ENCODE measurements at regions not wholly inside any gene's neighbourhood (a gene's known extent, or its start where the extent isn't known, plus 50 kb on each side); places are given as distances from the start of the nearest gene placed in this dataset.
"Not testable (repeated sequence)": the region's sequence is repeated elsewhere in the genome, so short reads cannot be mapped to it uniquely, and the experiment has no call there.

GRCh38 chr13:80082396-80083080 is 258.4 kb downstream of the SPRY2 start:
- DNase-seq (ENCODE audit: low spot score) = peak; percentile 83

GRCh38 chr13:80074811-80075210 is 266.1 kb downstream of the SPRY2 start:
- no peak for DNase-seq (ENCODE audit: low spot score)

- DNase-seq (ENCODE audit: low spot score) = no peak
Measured at GRCh38 chr13:80074143-80074752, 266.7 kb downstream of the SPRY2 start.

- no peak for DNase-seq (ENCODE audit: low spot score)
Measured at GRCh38 chr13:80072231-80072630, 268.7 kb downstream of the SPRY2 start.

GRCh38 chr13:80070024-80070703 is 270.8 kb downstream of the SPRY2 start:
- no peak for DNase-seq (ENCODE audit: low spot score)

- DNase-seq (ENCODE audit: low spot score) = no peak
Measured at GRCh38 chr13:80069374-80069773, 271.6 kb downstream of the SPRY2 start.

GRCh38 chr13:80065996-80066395 is 274.9 kb downstream of the SPRY2 start:
- DNase-seq (ENCODE audit: low spot score) = no peak

- not testable (repeated sequence) for DNase-seq (ENCODE audit: low spot score)
Measured at GRCh38 chr13:80062416-80062815, 278.5 kb downstream of the SPRY2 start.

- DNase-seq (ENCODE audit: low spot score) = no peak
Measured at GRCh38 chr13:80059789-80060188, 281.1 kb downstream of the SPRY2 start.

- DNase-seq (ENCODE audit: low spot score) = no peak
Measured at GRCh38 chr13:80058626-80059025, 282.3 kb downstream of the SPRY2 start.

- no peak for DNase-seq (ENCODE audit: low spot score)
Measured at GRCh38 chr13:80055847-80056246, 285.1 kb downstream of the SPRY2 start.

- no peak for DNase-seq (ENCODE audit: low spot score)
Measured at GRCh38 chr13:80054806-80055205, 286.1 kb downstream of the SPRY2 start.

GRCh38 chr13:80052286-80052685 is 288.6 kb downstream of the SPRY2 start:
- no peak for DNase-seq (ENCODE audit: low spot score)

GRCh38 chr13:80050252-80050651 is 290.7 kb downstream of the SPRY2 start:
- DNase-seq (ENCODE audit: low spot score) = peak; percentile 12

- DNase-seq (ENCODE audit: low spot score) = peak; percentile 97
Measured at GRCh38 chr13:80048802-80049201, 292.1 kb downstream of the SPRY2 start.

- DNase-seq (ENCODE audit: low spot score) = no peak
Measured at GRCh38 chr13:80048030-80048429, 292.9 kb downstream of the SPRY2 start.

- peak; percentile 32 for DNase-seq (ENCODE audit: low spot score)
Measured at GRCh38 chr13:80047406-80047805, 293.5 kb downstream of the SPRY2 start.

- no peak for DNase-seq (ENCODE audit: low spot score)
Measured at GRCh38 chr13:80040981-80041317, 300.0 kb downstream of the SPRY2 start.

- peak; percentile 100 for DNase-seq (ENCODE audit: low spot score)
Measured at GRCh38 chr13:80040196-80040980, 300.5 kb downstream of the SPRY2 start.

- no peak for DNase-seq (ENCODE audit: low spot score)
Measured at GRCh38 chr13:80039000-80039399, 301.9 kb downstream of the SPRY2 start.

- no peak for DNase-seq (ENCODE audit: low spot score)
Measured at GRCh38 chr13:80038371-80038770, 302.6 kb downstream of the SPRY2 start.

- peak; percentile 92 for DNase-seq (ENCODE audit: low spot score)
Measured at GRCh38 chr13:80037505-80037888, 303.4 kb downstream of the SPRY2 start.
